ENCODE measurements at regions not wholly inside any gene's neighbourhood (a gene's known extent, or its start where the extent isn't known, plus 50 kb on each side); places are given as distances from the start of the nearest gene placed in this dataset.

GRCh38 chr18:73316513-73316912, 448.7 kb upstream of the NETO1 start:
- TF ChIP-seq ZNF274 (IDR thresholded peaks at IDR 0.05; ENCODE audit: insufficient read depth, insufficient read length), result no peak
- TF ChIP-seq, protein P1, sequence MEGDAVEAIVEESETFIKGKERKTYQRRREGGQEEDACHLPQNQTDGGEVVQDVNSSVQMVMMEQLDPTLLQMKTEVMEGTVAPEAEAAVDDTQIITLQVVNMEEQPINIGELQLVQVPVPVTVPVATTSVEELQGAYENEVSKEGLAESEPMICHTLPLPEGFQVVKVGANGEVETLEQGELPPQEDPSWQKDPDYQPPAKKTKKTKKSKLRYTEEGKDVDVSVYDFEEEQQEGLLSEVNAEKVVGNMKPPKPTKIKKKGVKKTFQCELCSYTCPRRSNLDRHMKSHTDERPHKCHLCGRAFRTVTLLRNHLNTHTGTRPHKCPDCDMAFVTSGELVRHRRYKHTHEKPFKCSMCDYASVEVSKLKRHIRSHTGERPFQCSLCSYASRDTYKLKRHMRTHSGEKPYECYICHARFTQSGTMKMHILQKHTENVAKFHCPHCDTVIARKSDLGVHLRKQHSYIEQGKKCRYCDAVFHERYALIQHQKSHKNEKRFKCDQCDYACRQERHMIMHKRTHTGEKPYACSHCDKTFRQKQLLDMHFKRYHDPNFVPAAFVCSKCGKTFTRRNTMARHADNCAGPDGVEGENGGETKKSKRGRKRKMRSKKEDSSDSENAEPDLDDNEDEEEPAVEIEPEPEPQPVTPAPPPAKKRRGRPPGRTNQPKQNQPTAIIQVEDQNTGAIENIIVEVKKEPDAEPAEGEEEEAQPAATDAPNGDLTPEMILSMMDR (IDR thresholded peaks at IDR 0.05 in 2 of 3, conservative IDR thresholded peaks at IDR 0.05 in 1 of 3; ENCODE audit: control insufficient read depth in 2 of 3, extremely low read depth in 1 of 3, insufficient read depth in 1 of 3, low read depth in 3 of 3, low read length in 3 of 3), result no peak
